ENCODE measurements at regions not wholly inside any gene's neighbourhood (a gene's known extent, or its start where the extent isn't known, plus 50 kb on each side); places are given as distances from the start of the nearest gene placed in this dataset.
A peak's percentile ranks its signal among the peaks of the same experiment; 100 is the strongest.

DNA sequence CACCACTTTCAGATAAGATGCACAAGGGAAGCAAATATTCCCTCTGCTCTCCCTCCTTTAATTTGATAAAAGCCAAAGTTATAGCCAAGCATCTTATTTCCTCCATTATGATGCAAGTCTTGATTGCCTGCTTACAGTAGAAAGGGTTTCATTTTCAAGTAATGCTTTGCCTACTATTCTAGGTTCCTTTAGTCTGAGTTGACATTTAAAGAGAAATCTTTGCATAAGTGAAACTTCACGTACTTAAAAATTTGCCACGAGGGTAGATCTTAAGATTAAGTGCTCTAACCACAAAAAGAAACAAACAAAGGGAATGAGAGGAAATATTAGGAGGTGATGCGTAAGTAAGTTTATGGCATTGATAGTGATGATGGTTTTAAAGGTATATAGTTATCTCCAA is 78.1 kb upstream of the VWDE start:
- Histone ChIP-seq H3K4me3 (no peak overlapping the region), H3K36me3 (no peaks in the 10 kb centered on the region), H3K27ac (no peak overlapping the region), H3K4me1 (no peaks in the 10 kb centered on the region), H3K9me3 (no peaks in the 10 kb centered on the region), H3K27me3 (no peaks in the 10 kb centered on the region)
- no peak for DNase-seq
- 45 to 60% (median 57%) methylated on average over 3 of the region's 3 CpGs for WGBS, 5 donors
- TF ChIP-seq EP300 (IDR thresholded peaks at IDR 0.05) (no peak), POLR2AphosphoS5 (IDR thresholded peaks at IDR 0.05) (no peak), POLR2A (IDR thresholded peaks at IDR 0.05) (no peak)
- TF ChIP-seq, protein P1, sequence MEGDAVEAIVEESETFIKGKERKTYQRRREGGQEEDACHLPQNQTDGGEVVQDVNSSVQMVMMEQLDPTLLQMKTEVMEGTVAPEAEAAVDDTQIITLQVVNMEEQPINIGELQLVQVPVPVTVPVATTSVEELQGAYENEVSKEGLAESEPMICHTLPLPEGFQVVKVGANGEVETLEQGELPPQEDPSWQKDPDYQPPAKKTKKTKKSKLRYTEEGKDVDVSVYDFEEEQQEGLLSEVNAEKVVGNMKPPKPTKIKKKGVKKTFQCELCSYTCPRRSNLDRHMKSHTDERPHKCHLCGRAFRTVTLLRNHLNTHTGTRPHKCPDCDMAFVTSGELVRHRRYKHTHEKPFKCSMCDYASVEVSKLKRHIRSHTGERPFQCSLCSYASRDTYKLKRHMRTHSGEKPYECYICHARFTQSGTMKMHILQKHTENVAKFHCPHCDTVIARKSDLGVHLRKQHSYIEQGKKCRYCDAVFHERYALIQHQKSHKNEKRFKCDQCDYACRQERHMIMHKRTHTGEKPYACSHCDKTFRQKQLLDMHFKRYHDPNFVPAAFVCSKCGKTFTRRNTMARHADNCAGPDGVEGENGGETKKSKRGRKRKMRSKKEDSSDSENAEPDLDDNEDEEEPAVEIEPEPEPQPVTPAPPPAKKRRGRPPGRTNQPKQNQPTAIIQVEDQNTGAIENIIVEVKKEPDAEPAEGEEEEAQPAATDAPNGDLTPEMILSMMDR (IDR thresholded peaks at IDR 0.05), result no peak
- intact Hi-C loops (cut with DNase I; ENCODE audit: low total_unique reads), result no loop called here

DNA sequence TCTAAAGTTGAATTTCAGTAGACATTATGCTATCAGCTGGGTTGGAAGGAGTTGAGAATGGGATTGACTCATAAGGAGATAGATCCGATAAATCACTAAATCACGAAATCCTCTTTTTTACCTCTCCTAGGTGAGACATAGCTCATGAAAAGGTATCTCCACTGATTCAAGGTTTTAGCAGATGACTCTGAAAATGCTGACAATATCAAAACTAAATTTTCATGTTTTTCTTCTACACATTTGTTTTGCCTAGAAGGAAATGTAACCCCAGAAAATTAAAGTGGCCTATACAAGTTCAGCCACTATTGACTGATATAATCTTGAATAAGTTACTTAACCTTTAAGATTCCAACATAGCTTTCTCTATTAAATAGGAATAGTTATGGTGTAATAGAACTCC is 82.2 kb upstream of the VWDE start:
- H3K27ac ChIP-seq, result no peak overlapping the region
- H3K36me3 ChIP-seq, result no peaks in the 10 kb centered on the region
- no peaks in the 10 kb centered on the region for H3K9me3 ChIP-seq
- H3K4me3 ChIP-seq, result no peak overlapping the region
- no peaks in the 10 kb centered on the region for H3K27me3 ChIP-seq
- TF ChIP-seq EP300 (IDR thresholded peaks at IDR 0.05) (no peak), POLR2A (IDR thresholded peaks at IDR 0.05) (no peak)
- TF ChIP-seq, protein P1 (IDR thresholded peaks at IDR 0.05), result no peak
- intact Hi-C loops (cut with DNase I; ENCODE audit: low total_unique reads), result no loop called here
- 95 to 98% (median 97%) methylated on average over 2 of the region's 2 CpGs for WGBS, 5 donors
- no peak for DNase-seq
- no peaks in the 10 kb centered on the region for H3K4me1 ChIP-seq

DNA sequence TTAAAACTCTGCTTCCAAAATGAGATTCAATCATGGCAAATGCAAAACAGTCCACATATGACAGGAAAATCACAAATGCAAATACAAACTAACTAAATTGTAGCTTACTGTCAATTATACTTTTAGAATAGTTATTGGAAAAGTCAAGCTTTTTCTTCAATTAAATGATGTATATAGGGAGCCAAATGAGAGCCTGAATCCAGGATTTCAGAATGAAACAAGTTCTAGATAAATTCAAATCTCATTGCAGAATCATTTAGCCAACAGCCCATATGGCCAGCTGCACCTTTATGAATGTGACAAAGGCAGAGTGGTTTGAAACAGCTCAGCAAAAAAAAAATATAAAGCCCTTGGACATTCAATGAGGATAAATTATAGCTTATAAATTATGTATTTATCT is 82.2 kb upstream of the SCIN start:
- no peaks in the 10 kb centered on the region for H3K36me3 ChIP-seq
- H3K4me1 ChIP-seq, result no peaks in the 10 kb centered on the region
- H3K9me3 ChIP-seq, result no peaks in the 10 kb centered on the region
- no peaks in the 10 kb centered on the region for H3K27me3 ChIP-seq
- intact Hi-C loops (cut with DNase I; ENCODE audit: low total_unique reads), result no loop called here
- no peak for DNase-seq
- H3K27ac ChIP-seq, result no peak overlapping the region
- H3K4me3 ChIP-seq, result no peak overlapping the region
- TF ChIP-seq, protein P1 (IDR thresholded peaks at IDR 0.05), result no peak
- TF ChIP-seq POLR2AphosphoS5 (IDR thresholded peaks at IDR 0.05) (no peak), POLR2A (IDR thresholded peaks at IDR 0.05) (no peak), EP300 (IDR thresholded peaks at IDR 0.05) (no peak)

DNA sequence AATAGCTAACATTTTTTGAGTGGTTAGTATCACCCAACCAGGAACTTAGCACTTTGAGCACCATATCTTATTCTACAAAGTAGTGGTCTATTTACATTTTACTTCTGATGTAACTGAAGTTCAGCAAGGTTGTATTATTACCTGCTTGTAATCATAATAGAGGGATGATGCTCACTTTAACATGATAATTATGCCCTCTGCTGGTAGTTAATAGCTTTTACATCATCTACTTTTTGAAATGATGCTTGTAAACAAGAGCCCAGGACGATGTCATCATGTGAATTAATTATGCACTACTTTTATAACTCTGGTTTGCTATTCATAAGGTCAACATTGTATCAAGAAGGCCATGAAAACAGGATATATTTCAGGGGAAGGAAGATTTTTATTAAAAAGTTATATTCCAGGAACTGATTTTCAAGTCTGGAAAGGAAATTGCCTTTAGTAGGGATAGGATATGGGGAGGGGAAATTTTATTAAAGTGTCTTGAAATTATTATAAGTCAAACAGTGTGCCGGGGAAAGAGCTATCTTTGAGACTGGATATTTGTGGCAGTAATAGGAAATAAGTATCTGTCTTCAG is 80.3 kb upstream of the SCIN start:
- no peaks in the 10 kb centered on the region for H3K4me1 ChIP-seq
- no peak overlapping the region for H3K27ac ChIP-seq
- 31 to 35% (median 33%) methylated on average over 2 of the region's 2 CpGs for WGBS, 5 donors
- H3K36me3 ChIP-seq, result no peaks in the 10 kb centered on the region
- TF ChIP-seq POLR2A (IDR thresholded peaks at IDR 0.05), result no peak
- TF ChIP-seq, protein P1 (IDR thresholded peaks at IDR 0.05), result peak in 4 of 7 experiments; percentile 25 to 46 (median 39)
- no peak overlapping the region for H3K4me3 ChIP-seq
- no peaks in the 10 kb centered on the region for H3K27me3 ChIP-seq
- peak in 1 of 2 donors; percentile 20 for DNase-seq
- no peaks in the 10 kb centered on the region for H3K9me3 ChIP-seq
- intact Hi-C loops (cut with DNase I; ENCODE audit: low total_unique reads), result no loop called here

Data from stomach (tissue), 8 donors.